ENCODE measurements at regions not wholly inside any gene's neighbourhood (a gene's known extent, or its start where the extent isn't known, plus 50 kb on each side); places are given as distances from the start of the nearest gene placed in this dataset.

- no peaks in the 10 kb centered on the region for H3K27me3 ChIP-seq
- H3K4me3 ChIP-seq (replicated peaks in 1 of 3): no peak overlapping the region
- intact Hi-C loops (cut with DNase I): no loop called here
- DNase-seq: no peak
- WGBS, 2 donors: 93% methylated on average over 5 of the region's 5 CpGs
- H3K36me3 ChIP-seq: no peaks in the 10 kb centered on the region
- H3K4me1 ChIP-seq: no peaks in the 10 kb centered on the region
- no peak for TF ChIP-seq POLR2A (IDR thresholded peaks at IDR 0.05)
- no peak for TF ChIP-seq CTCF (IDR thresholded peaks at IDR 0.05)
- no peak overlapping the region for H3K27ac ChIP-seq
- no peaks in the 10 kb centered on the region for H3K9me3 ChIP-seq
Measured at GRCh38 chr6:105934708-105935107, 151.4 kb upstream of the PRDM1 start.

GRCh38 chr6:105932440-105932839 is 153.7 kb upstream of the PRDM1 start:
- Histone ChIP-seq H3K4me3 (replicated peaks in 1 of 3) (no peak overlapping the region), H3K27me3 (no peaks in the 10 kb centered on the region), H3K9me3 (no peaks in the 10 kb centered on the region), H3K4me1 (no peaks in the 10 kb centered on the region), H3K27ac (no peak overlapping the region), H3K36me3 (no peaks in the 10 kb centered on the region)
- TF ChIP-seq CTCF (IDR thresholded peaks at IDR 0.05) (no peak), POLR2A (IDR thresholded peaks at IDR 0.05) (no peak)
- no peak for DNase-seq
- intact Hi-C loops (cut with DNase I): no loop called here
- WGBS, 2 donors: 90 to 95% methylated on average over 2 of the region's 2 CpGs

- 89 to 93% methylated on average over 1 of the region's 1 CpG for WGBS, 2 donors
- Histone ChIP-seq H3K9me3 (no peaks in the 10 kb centered on the region), H3K27ac (no peak overlapping the region), H3K4me1 (no peaks in the 10 kb centered on the region), H3K36me3 (no peaks in the 10 kb centered on the region), H3K4me3 (replicated peaks in 1 of 3) (no peak overlapping the region), H3K27me3 (no peaks in the 10 kb centered on the region)
- DNase-seq: no peak
- TF ChIP-seq CTCF (IDR thresholded peaks at IDR 0.05): no peak
- intact Hi-C loops (cut with DNase I): no loop called here
Measured at GRCh38 chr6:105929626-105930025, 156.5 kb upstream of the PRDM1 start.

GRCh38 chr6:105926318-105926717 is 159.8 kb upstream of the PRDM1 start:
- intact Hi-C loops (cut with DNase I): no loop called here
- DNase-seq: no peak
- Histone ChIP-seq H3K4me1 (no peaks in the 10 kb centered on the region), H3K4me3 (replicated peaks in 1 of 3) (no peak overlapping the region), H3K9me3 (no peaks in the 10 kb centered on the region), H3K36me3 (no peaks in the 10 kb centered on the region), H3K27ac (no peak overlapping the region), H3K27me3 (no peaks in the 10 kb centered on the region)
- 77 to 79% methylated on average over 1 of the region's 1 CpG for WGBS, 2 donors
- TF ChIP-seq CTCF (IDR thresholded peaks at IDR 0.05) (no peak), POLR2A (IDR thresholded peaks at IDR 0.05) (no peak)

GRCh38 chr6:105925706-105926105 is 160.4 kb upstream of the PRDM1 start:
- no peaks in the 10 kb centered on the region for H3K9me3 ChIP-seq
- TF ChIP-seq CTCF (IDR thresholded peaks at IDR 0.05) (no peak), POLR2A (IDR thresholded peaks at IDR 0.05) (no peak)
- no peaks in the 10 kb centered on the region for H3K27me3 ChIP-seq
- no peaks in the 10 kb centered on the region for H3K36me3 ChIP-seq
- no peaks in the 10 kb centered on the region for H3K4me1 ChIP-seq
- H3K27ac ChIP-seq: no peak overlapping the region
- no peak overlapping the region for H3K4me3 ChIP-seq (replicated peaks in 1 of 3)
- 98 to 100% methylated on average over 3 of the region's 3 CpGs for WGBS, 2 donors
- no peak for DNase-seq
- intact Hi-C loops (cut with DNase I): no loop called here

All from thyroid gland (tissue), 4 donors.